Left ventricle myocardium inferior (tissue), 1 donor: ENCODE measurements at regions not wholly inside any gene's neighbourhood (a gene's known extent, or its start where the extent isn't known, plus 50 kb on each side); places are given as distances from the start of the nearest gene placed in this dataset.

ENCODE experiments used
- DNase-seq: peaks from one replicate; pipeline ENCODE4 v3.0.0-alpha.2; 2020
- H3K27ac ChIP-seq: fragments of 200-600 bp; replicated peaks from 2 replicates; pipeline ENCODE4 v1.8.0; 2021
- H3K27me3 ChIP-seq: fragments of 200-600 bp; 2 replicates; pipeline ENCODE4 v1.8.0; 2021; ENCODE audit warnings: low read depth
- H3K36me3 ChIP-seq: fragments of 200-600 bp; 2 replicates; pipeline ENCODE4 v1.8.0; 2021
- H3K4me1 ChIP-seq: fragments of 200-600 bp; 2 replicates; pipeline ENCODE4 v1.8.0; 2021
- H3K4me3 ChIP-seq: fragments of 200-600 bp; 2 replicates; pipeline ENCODE4 v1.8.0; 2021; ENCODE audit warnings: mild to moderate bottlenecking, moderate library complexity
- H3K9me3 ChIP-seq: fragments of 200-600 bp; replicated peaks from 2 replicates; pipeline ENCODE4 v1.8.0; 2021
- intact Hi-C: fragments of 100-400 bp; cut with micrococcal nuclease; formaldehyde crosslinking; loops from one replicate; pipeline ENCODE4 v1.11.0; 2022
- TF ChIP-seq, protein P1 (sequence below): fragments of 200-600 bp; IDR thresholded peaks from 2 replicates; pipeline ENCODE4 v1.8.0; 2021; ENCODE audit warnings: antibody characterized with exemption, mild to moderate bottlenecking, borderline replicate concordance
- donor health status: DM: no; HTN: yes; CAD: no; lungs with severe emphysema.

GRCh38 chr20:12824328-12825225 lies 184.2 kb upstream of the SPTLC3 start:
- intact Hi-C loops = no loop called here
- TF ChIP-seq, protein P1, sequence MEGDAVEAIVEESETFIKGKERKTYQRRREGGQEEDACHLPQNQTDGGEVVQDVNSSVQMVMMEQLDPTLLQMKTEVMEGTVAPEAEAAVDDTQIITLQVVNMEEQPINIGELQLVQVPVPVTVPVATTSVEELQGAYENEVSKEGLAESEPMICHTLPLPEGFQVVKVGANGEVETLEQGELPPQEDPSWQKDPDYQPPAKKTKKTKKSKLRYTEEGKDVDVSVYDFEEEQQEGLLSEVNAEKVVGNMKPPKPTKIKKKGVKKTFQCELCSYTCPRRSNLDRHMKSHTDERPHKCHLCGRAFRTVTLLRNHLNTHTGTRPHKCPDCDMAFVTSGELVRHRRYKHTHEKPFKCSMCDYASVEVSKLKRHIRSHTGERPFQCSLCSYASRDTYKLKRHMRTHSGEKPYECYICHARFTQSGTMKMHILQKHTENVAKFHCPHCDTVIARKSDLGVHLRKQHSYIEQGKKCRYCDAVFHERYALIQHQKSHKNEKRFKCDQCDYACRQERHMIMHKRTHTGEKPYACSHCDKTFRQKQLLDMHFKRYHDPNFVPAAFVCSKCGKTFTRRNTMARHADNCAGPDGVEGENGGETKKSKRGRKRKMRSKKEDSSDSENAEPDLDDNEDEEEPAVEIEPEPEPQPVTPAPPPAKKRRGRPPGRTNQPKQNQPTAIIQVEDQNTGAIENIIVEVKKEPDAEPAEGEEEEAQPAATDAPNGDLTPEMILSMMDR = no peak
- peak overlapping the region; percentile 40 for H3K27ac ChIP-seq

GRCh38 chr20:12825226-12825595 lies 183.6 kb upstream of the SPTLC3 start:
- Histone ChIP-seq H3K4me3 (no peak overlapping the region), H3K36me3 (no peaks in the 10 kb centered on the region), H3K27me3 (peaks cover 15% of the 10 kb centered on the region), H3K27ac (peak overlapping the region; percentile 40), H3K4me1 (peaks cover 20% of the 10 kb centered on the region), H3K9me3 (no peaks in the 10 kb centered on the region)
- no peak for DNase-seq
- intact Hi-C loops = no loop called here
- TF ChIP-seq, protein P1 = no peak

More at GRCh38 chr20:12824328-12825225, 184.2 kb upstream of the SPTLC3 start:
- Histone ChIP-seq H3K36me3 (no peaks in the 10 kb centered on the region), H3K9me3 (no peaks in the 10 kb centered on the region), H3K27me3 (peaks cover 15% of the 10 kb centered on the region), H3K4me3 (peak overlapping the region; percentile 2), H3K4me1 (peaks cover 20% of the 10 kb centered on the region)
- no peak for DNase-seq

DNA sequence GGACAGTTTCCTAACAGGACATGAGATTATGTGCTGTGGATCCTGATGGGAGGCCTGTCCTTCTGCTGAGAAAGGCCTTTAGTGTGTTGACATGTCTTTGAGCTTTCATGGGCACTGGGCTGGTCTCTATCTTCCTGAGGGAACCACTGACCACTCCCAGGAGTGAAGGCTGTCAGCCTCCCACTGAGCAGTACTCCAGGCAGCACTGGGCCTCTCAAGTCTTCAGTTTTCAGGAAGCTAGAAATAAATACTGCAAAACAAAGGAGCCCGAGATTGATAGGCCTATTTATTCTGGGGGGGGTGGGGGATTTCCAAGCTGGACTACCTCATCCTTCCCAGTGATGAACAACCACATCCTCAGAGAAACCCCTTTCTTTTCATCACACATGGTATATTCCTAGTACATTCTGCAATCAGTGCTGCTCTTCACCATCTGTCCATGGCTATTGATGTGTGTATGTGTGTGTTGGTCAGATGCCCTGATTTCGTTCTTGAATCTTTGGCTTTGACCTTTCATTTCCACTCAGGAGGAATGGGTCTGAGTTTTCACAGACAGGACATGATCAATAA lies 180.9 kb upstream of the SPTLC3 start:
- TF ChIP-seq, protein P1 = no peak
- no peaks in the 10 kb centered on the region for H3K9me3 ChIP-seq
- peaks cover 14% of the 10 kb centered on the region for H3K27me3 ChIP-seq
- no peak for DNase-seq
- intact Hi-C loops = no loop called here
- H3K36me3 ChIP-seq = no peaks in the 10 kb centered on the region
- H3K4me3 ChIP-seq = no peak overlapping the region
- H3K27ac ChIP-seq = no peak overlapping the region
- peaks cover 20% of the 10 kb centered on the region for H3K4me1 ChIP-seq

- peaks cover 13% of the 10 kb centered on the region for H3K4me1 ChIP-seq
- TF ChIP-seq, protein P1 = no peak
- H3K27ac ChIP-seq = no peak overlapping the region
- no peak for DNase-seq
- no peaks in the 10 kb centered on the region for H3K9me3 ChIP-seq
- no peaks in the 10 kb centered on the region for H3K36me3 ChIP-seq
- H3K4me3 ChIP-seq = no peak overlapping the region
- intact Hi-C loops = no loop called here
- peaks cover 5% of the 10 kb centered on the region for H3K27me3 ChIP-seq
Measured at GRCh38 chr20:12829170-12829569, 179.6 kb upstream of the SPTLC3 start.

DNA sequence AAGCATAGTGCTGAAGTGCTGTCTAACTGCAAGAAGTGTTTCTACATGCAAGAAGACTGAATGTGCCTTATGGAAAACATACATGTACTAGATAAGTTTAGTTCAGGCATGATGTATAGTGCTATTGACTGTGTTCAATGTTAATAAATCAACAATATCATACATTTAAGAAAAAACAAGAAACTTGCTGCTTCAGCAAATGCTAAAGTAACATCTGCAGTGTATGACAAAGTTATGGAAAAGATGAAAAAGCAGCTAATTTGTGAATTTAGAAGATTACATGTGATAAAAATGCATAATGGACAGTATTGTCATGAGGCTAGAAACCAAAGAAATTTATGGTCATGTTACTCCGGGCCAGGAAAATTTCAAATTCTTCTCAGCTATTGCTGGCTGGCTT lies 174.9 kb upstream of the SPTLC3 start:
- TF ChIP-seq, protein P1 = no peak
- H3K36me3 ChIP-seq = no peaks in the 10 kb centered on the region
- intact Hi-C loops = no loop called here
- no peak overlapping the region for H3K4me3 ChIP-seq
- H3K27ac ChIP-seq = no peak overlapping the region
- H3K9me3 ChIP-seq = no peaks in the 10 kb centered on the region
- no peaks in the 10 kb centered on the region for H3K4me1 ChIP-seq
- H3K27me3 ChIP-seq = peaks cover 11% of the 10 kb centered on the region
- DNase-seq = no peak
